ENCODE measurements at regions not wholly inside any gene's neighbourhood (a gene's known extent, or its start where the extent isn't known, plus 50 kb on each side); places are given as distances from the start of the nearest gene placed in this dataset.

- TF ChIP-seq SUZ12 (IDR thresholded peaks at IDR 0.05; ENCODE audit: extremely low read depth, insufficient read depth, insufficient read length) = no peak
- TF ChIP-seq ZNF274 (IDR thresholded peaks at IDR 0.05; ENCODE audit: low read depth, low read length) = no peak
Observed at GRCh38 chr2:58731488-58731869, 490.4 kb upstream of the FANCL start.
